ENCODE measurements at regions not wholly inside any gene's neighbourhood (a gene's known extent, or its start where the extent isn't known, plus 50 kb on each side); places are given as distances from the start of the nearest gene placed in this dataset.

- Histone ChIP-seq H3K4me3 (replicated peaks in 1 of 3; ENCODE audit: low read depth in 2 of 3, low read length in 3 of 3) (no peak overlapping the region), H3K4me2 (replicated peaks; ENCODE audit: extremely low read depth, low read length, poor library complexity, severe bottlenecking) (no peak overlapping the region), H3K36me3 (replicated peaks in 1 of 2; ENCODE audit: control insufficient read depth in 1 of 2, insufficient read depth in 2 of 2, low read length in 2 of 2) (no peaks in the 10 kb centered on the region), H4K20me1 (ENCODE audit: insufficient read depth, low read length) (no peaks in the 10 kb centered on the region), H3K9me3 (replicated peaks in 1 of 2; ENCODE audit: control insufficient read depth in 1 of 2, insufficient read depth in 1 of 2, low read length in 2 of 2) (peaks cover 0 to 3% of the 10 kb centered on the region in 2 donors), H3K79me2 (ENCODE audit: insufficient read depth, low read length) (no peaks in the 10 kb centered on the region), H2AFZ (ENCODE audit: insufficient read depth, low read depth, low read length, poor library complexity, severe bottlenecking) (no peak overlapping the region), H3K27me3 (ENCODE audit: control insufficient read depth in 2 of 2, insufficient read depth in 2 of 2, low read length in 2 of 2) (peaks cover 0 to 29% of the 10 kb centered on the region in 2 donors), H3K27ac (ENCODE audit: low read depth in 1 of 2, low read length in 2 of 2) (no peak overlapping the region), H3K4me1 (ENCODE audit: control insufficient read depth in 1 of 2, insufficient read depth in 2 of 2, low read length in 2 of 2) (peaks cover 12 to 27% of the 10 kb centered on the region in 2 donors), H3K9ac (ENCODE audit: insufficient read depth, low read length, poor library complexity, severe bottlenecking) (no peak overlapping the region)
- no peak for DNase-seq
- Mint-ChIP-seq H3K4me1 (peaks cover 23% of the 10 kb centered on the region), H3K9me3 (peaks cover 0 to 7% (median 4%) of the 10 kb centered on the region in 7 donors), H3K27me3 (ENCODE audit: low read depth in 3 of 3) (peaks cover 30 to 34% (median 33%) of the 10 kb centered on the region in 3 donors), H3K4me3 (no peak overlapping the region), H3K27ac (no peak overlapping the region), H3K36me3 (peaks cover 0 to 2% of the 10 kb centered on the region in 2 donors)
- intact Hi-C loops (cut with micrococcal nuclease), result loop anchor here in 1 of 2 donors (10.0 kb wide), 1 partner anchor 85 kb away; no protein-coding TSS in a partner anchor
- no peak for TF ChIP-seq CTCF (IDR thresholded peaks at IDR 0.05)
- 100% methylated on average over 4 of the region's 8 CpGs for WGBS (ENCODE audit: insufficient coverage)
Measured at GRCh38 chr10:42929993-42930392, 146.9 kb upstream of the RET start.

GRCh38 chr10:42930516-42931192, 146.2 kb upstream of the RET start:
- peaks cover 0 to 2% of the 10 kb centered on the region in 2 donors for H3K36me3 Mint-ChIP-seq
- Histone ChIP-seq H3K4me1 (ENCODE audit: control insufficient read depth in 1 of 2, insufficient read depth in 2 of 2, low read length in 2 of 2) (peaks cover 12 to 27% of the 10 kb centered on the region in 2 donors), H4K20me1 (ENCODE audit: insufficient read depth, low read length) (no peaks in the 10 kb centered on the region), H3K27me3 (ENCODE audit: control insufficient read depth in 2 of 2, insufficient read depth in 2 of 2, low read length in 2 of 2) (peaks cover 0 to 29% of the 10 kb centered on the region in 2 donors), H3K4me3 (replicated peaks in 1 of 3; ENCODE audit: low read depth in 2 of 3, low read length in 3 of 3) (no peak overlapping the region), H3K9me3 (replicated peaks in 1 of 2; ENCODE audit: control insufficient read depth in 1 of 2, insufficient read depth in 1 of 2, low read length in 2 of 2) (peaks cover 0 to 3% of the 10 kb centered on the region in 2 donors), H2AFZ (ENCODE audit: insufficient read depth, low read depth, low read length, poor library complexity, severe bottlenecking) (no peak overlapping the region), H3K36me3 (replicated peaks in 1 of 2; ENCODE audit: control insufficient read depth in 1 of 2, insufficient read depth in 2 of 2, low read length in 2 of 2) (no peaks in the 10 kb centered on the region), H3K4me2 (replicated peaks; ENCODE audit: extremely low read depth, low read length, poor library complexity, severe bottlenecking) (no peak overlapping the region), H3K27ac (ENCODE audit: low read depth in 1 of 2, low read length in 2 of 2) (no peak overlapping the region), H3K79me2 (ENCODE audit: insufficient read depth, low read length) (no peaks in the 10 kb centered on the region), H3K9ac (ENCODE audit: insufficient read depth, low read length, poor library complexity, severe bottlenecking) (no peak overlapping the region)
- no peak overlapping the region for H3K27ac Mint-ChIP-seq
- 92% methylated on average over 4 of the region's 11 CpGs for WGBS (ENCODE audit: insufficient coverage)
- no peak for TF ChIP-seq CTCF (IDR thresholded peaks at IDR 0.05)
- peaks cover 0 to 7% (median 4%) of the 10 kb centered on the region in 7 donors for H3K9me3 Mint-ChIP-seq
- intact Hi-C loops (cut with micrococcal nuclease), result loop anchor here in 1 of 2 donors (10.0 kb wide), 1 partner anchor 84 kb away; no protein-coding TSS in a partner anchor
- H3K4me1 Mint-ChIP-seq, result peaks cover 25% of the 10 kb centered on the region
- H3K27me3 Mint-ChIP-seq (ENCODE audit: low read depth in 3 of 3), result peaks cover 30 to 39% (median 33%) of the 10 kb centered on the region in 3 donors
- no peak for DNase-seq
- H3K4me3 Mint-ChIP-seq, result no peak overlapping the region
